K562 (cell line): ENCODE measurements at regions not wholly inside any gene's neighbourhood (a gene's known extent, or its start where the extent isn't known, plus 50 kb on each side); places are given as distances from the start of the nearest gene placed in this dataset.

Source experiments
- ATAC-seq: fragments of 200-7000 bp; cut with Tn5 transposase; 3 replicates; pipeline ENCODE4 v1.9.1; 2020; ENCODE audit warnings: moderate library complexity
- BruUV-seq: library from RNA; stranded (reverse); fragments of 400-500 nt; replicated peaks from 2 replicates; lab custom pipeline; 2021; lab: Mats Ljungman, UMichigan
- CTCF ChIA-PET: fragments of 300-600 bp; formaldehyde crosslinking; extraction: SDS; loops from one replicate; lab custom pipeline; 2021; ENCODE audit warnings: low intra/inter-chr PET ratio; lab: Yijun Ruan, JAX
- POLR2A ChIA-PET: fragments of 300-600, 350-650 bp; sonication (Branson Sonifier 250); formaldehyde crosslinking; extraction: SDS; loops from one replicate; lab custom pipeline; 2021; ENCODE audit warnings: antibody characterized with exemption, inconsistent platforms; lab: Yijun Ruan, JAX
- DNase-seq, 4 experiments: peaks; one replicate each; pipeline versions ENCODE4 v3.0.0 to v3.0.0-alpha.2; 2011 to 2018; ENCODE audit warnings: low spot score in 3 of 4, mixed read lengths in 3 of 4; ENCODE audit errors: extremely low read depth in 1 of 4
- FAIRE-seq: peaks from 2 replicates; lab custom pipeline; 2011; peaks lifted over from hg19 to GRCh38; lab: Jason Lieb, UNC
- H2AFZ ChIP-seq: 2 replicates; pipeline ENCODE4 v1.6.0; 2011; ENCODE audit warnings: low read depth, low read length, control low read depth, inconsistent platforms
- H3K27ac ChIP-seq: fragments of 200-600 bp; 3 replicates; pipeline ENCODE4 v1.8.0; 2011; ENCODE audit warnings: low read depth, mild to moderate bottlenecking, control low read depth, inconsistent platforms, low read length, moderate library complexity, mixed read lengths; ENCODE audit errors: extremely low read depth
- H3K27me3 ChIP-seq, 2 experiments: fragments of 300-600 bp in 1 of 2; 2 replicates in 1 of 2; 3 replicates in 1 of 2; pipeline versions ENCODE4 v1.6.0 to v1.8.0; 2011; ENCODE audit warnings: inconsistent platforms in 2 of 2, low read length in 2 of 2, mild to moderate bottlenecking in 1 of 2, mixed read lengths in 1 of 2, moderate library complexity in 1 of 2; ENCODE audit not compliant: control insufficient read depth in 2 of 2, insufficient read depth in 2 of 2
- H3K36me3 ChIP-seq: fragments of 300-600 bp; 3 replicates; pipeline ENCODE4 v1.8.0; 2011; ENCODE audit warnings: mild to moderate bottlenecking, low read length, inconsistent platforms; ENCODE audit not compliant: control insufficient read depth, insufficient read depth
- H3K4me1 ChIP-seq, 2 experiments: fragments of 200-600 bp in 1 of 2; replicated peaks in 1 of 2; 2 replicates in 1 of 2; 3 replicates in 1 of 2; pipeline versions ENCODE4 v1.5.1 to v1.8.0; 2011; ENCODE audit warnings: inconsistent platforms in 2 of 2, low read length in 2 of 2, mild to moderate bottlenecking in 1 of 2, mixed read lengths in 1 of 2, moderate library complexity in 1 of 2; ENCODE audit not compliant: control insufficient read depth in 2 of 2, insufficient read depth in 2 of 2
- H3K4me2 ChIP-seq: 2 replicates; pipeline ENCODE4 v1.6.1; 2011; ENCODE audit warnings: low read length, control low read depth, inconsistent platforms, mixed read lengths; ENCODE audit not compliant: insufficient read depth
- H3K4me3 ChIP-seq: fragments of 200-600 bp; sonication (generic), shearing (Covaris generic); 2 replicates; pipeline ENCODE4 v1.5.1; 2016; ENCODE audit warnings: control low read depth, inconsistent platforms
- H3K79me2 ChIP-seq: fragments of 200-600 bp; 3 replicates; pipeline ENCODE4 v1.8.0; 2011; ENCODE audit warnings: low read length, inconsistent platforms; ENCODE audit not compliant: control insufficient read depth, insufficient read depth
- H3K9ac ChIP-seq, 2 experiments: 2 replicates each; pipeline versions ENCODE4 v1.6.0 to v1.6.1; 2011; ENCODE audit warnings: low read depth in 2 of 2, low read length in 2 of 2, control low read depth in 1 of 2, inconsistent platforms in 1 of 2, mild to moderate bottlenecking in 1 of 2, mixed read lengths in 1 of 2; ENCODE audit not compliant: insufficient read depth in 1 of 2
- H3K9me1 ChIP-seq: one replicate; pipeline ENCODE4 v1.6.0; 2011; ENCODE audit warnings: inconsistent platforms, mild to moderate bottlenecking, low read length, moderate library complexity; ENCODE audit not compliant: control insufficient read depth, insufficient read depth
- H3K9me3 ChIP-seq: replicated peaks from 2 replicates; pipeline ENCODE4 v1.5.1; 2011; ENCODE audit warnings: low read depth, low read length, inconsistent platforms; ENCODE audit not compliant: control insufficient read depth, insufficient read depth
- H4K20me1 ChIP-seq: replicated peaks from 2 replicates; pipeline ENCODE4 v1.6.1; 2011; ENCODE audit warnings: low read length, inconsistent platforms, mixed read lengths; ENCODE audit not compliant: control insufficient read depth, insufficient read depth
- CBX1 ChIP-seq: sonication (generic); IDR thresholded peaks from 2 replicates; pipeline ENCODE4 v1.6.1; 2016; ENCODE audit warnings: antibody characterized with exemption, low read depth, mild to moderate bottlenecking
- CEBPB ChIP-seq: fragments of 450-650 bp; IDR thresholded peaks from 2 replicates; pipeline ENCODE4 v1.6.1; 2016; ENCODE audit warnings: missing genetic modification characterization, missing compliant biosample characterization
- CGGBP1 ChIP-seq: fragments of 250-450 bp; sonication (Bioruptor Pico); IDR thresholded peaks from 2 replicates; pipeline ENCODE4 v1.9.0; 2021; ENCODE audit warnings: mild to moderate bottlenecking
- CHAMP1 ChIP-seq: fragments of 450-650 bp; IDR thresholded peaks from 2 replicates; pipeline ENCODE4 v1.6.1; 2016; ENCODE audit warnings: mild to moderate bottlenecking
- FOXA3 ChIP-seq, 2 experiments: fragments of 450-650 bp in 1 of 2; sonication (generic) in 1 of 2; formaldehyde crosslinking; IDR thresholded peaks in 1 of 2; conservative IDR thresholded peaks in 1 of 2; 2 replicates each; pipeline versions ENCODE4 v1.4.0 to v1.8.0; 2020 to 2022; ENCODE audit warnings: mild to moderate bottlenecking in 2 of 2, missing genetic modification reagents in 1 of 2
- KLF16 ChIP-seq: IDR thresholded peaks from 2 replicates; pipeline ENCODE4 v1.6.1; 2016; ENCODE audit warnings: antibody characterized with exemption
- NCOA2 ChIP-seq, 2 experiments: fragments of 450-650 bp; IDR thresholded peaks; 2 replicates each; pipeline ENCODE4 v1.6.1; 2018; ENCODE audit warnings: mild to moderate bottlenecking in 2 of 2, moderate library complexity in 1 of 2; ENCODE audit not compliant: partially characterized antibody in 2 of 2
- PCBP1 ChIP-seq: fragments of 200-400 bp; formaldehyde crosslinking; IDR thresholded peaks from 2 replicates; pipeline ENCODE4 v1.6.1; 2018; ENCODE audit warnings: mild to moderate bottlenecking, low read depth, low read length; ENCODE audit not compliant: poor library complexity, severe bottlenecking
- ZC3H11A ChIP-seq: IDR thresholded peaks from 2 replicates; pipeline ENCODE4 v1.6.1; 2012; ENCODE audit warnings: low read depth, low read length, improper control_type of control experiment
- ZHX1 ChIP-seq: fragments of 150-350 bp; conservative IDR thresholded peaks from 2 replicates; pipeline ENCODE4 v1.6.1; 2014; ENCODE audit warnings: low read length
- ZNF23 ChIP-seq: fragments of 250-450 bp; sonication (Bioruptor Pico); IDR thresholded peaks from 2 replicates; pipeline ENCODE4 v1.4.0; 2020; ENCODE audit warnings: mild to moderate bottlenecking
- ZNF830 ChIP-seq: fragments of 250-450 bp; sonication (Bioruptor Pico); IDR thresholded peaks from 2 replicates; pipeline ENCODE4 v1.5.0; 2021; ENCODE audit warnings: mild to moderate bottlenecking
- in situ Hi-C: fragments of 300-500 bp; cut with MboI; formaldehyde crosslinking; loops from 4 replicates; pipeline ENCODE4 v1.15.0; 2018; ENCODE audit warnings: inconsistent platforms, mixed read lengths
- intact Hi-C: fragments of 100-400 bp; cut with micrococcal nuclease; formaldehyde crosslinking; loops from 2 replicates; pipeline ENCODE4 v1.14.2; 2022

- DNase-seq (no peak), FAIRE-seq (no peak), ATAC-seq (no peak)
- POLR2A ChIA-PET = no interaction called here
- no TSS peak for BruUV-seq
- in situ Hi-C loops = no loop called here
- Histone ChIP-seq H2AFZ (no peak overlapping the region), H3K9me3 (no peaks in the 10 kb centered on the region; the same call in 1 of the 2 replicates), H4K20me1 (no peaks in the 10 kb centered on the region), H3K79me2 (no peaks in the 10 kb centered on the region), H3K4me3 (no peak overlapping the region), H3K9ac (no peak overlapping the region), H3K9me1 (no peaks in the 10 kb centered on the region), H3K27ac (no peak overlapping the region), H3K4me1 (no peaks in the 10 kb centered on the region), H3K36me3 (no peaks in the 10 kb centered on the region), H3K4me2 (no peak overlapping the region), H3K27me3 (no peaks in the 10 kb centered on the region)
- TF ChIP-seq NCOA2 (IDR thresholded peaks at IDR 0.05; ENCODE audit: partially characterized antibody in 2 of 2) (no peak), CHAMP1 (no peak), ZC3H11A (no peak), ZHX1 (no peak), PCBP1 (no peak), KLF16 (no peak), CEBPB (tag) (no peak), FOXA3 (CRISPR knock-in tag; conservative IDR thresholded peaks at IDR 0.05 in 1 of 2, IDR thresholded peaks at IDR 0.05 in 1 of 2) (no peak), CBX1 (no peak), CGGBP1 (no peak), ZNF830 (no peak), ZNF23 (CRISPR knock-in tag) (no peak)
- CTCF ChIA-PET = no interaction called here
- intact Hi-C loops = no loop called here
Measured at GRCh38 chr14:82636426-82636825, 1102.8 kb upstream of the SEL1L start.
